Liver (tissue), 3 donors: ENCODE measurements at regions not wholly inside any gene's neighbourhood (a gene's known extent, or its start where the extent isn't known, plus 50 kb on each side); places are given as distances from the start of the nearest gene placed in this dataset.

Experiments used
- GABPA ChIP-seq, 2 donors: IDR thresholded peaks in 1 of 2; conservative IDR thresholded peaks in 1 of 2; 2 replicates each; pipeline ENCODE4 v1.6.1; 2016; ENCODE audit warnings: antibody characterized with exemption in 2 of 2, mild to moderate bottlenecking in 1 of 2, moderate library complexity in 1 of 2
- JUND ChIP-seq, 2 donors: IDR thresholded peaks; 2 replicates each; pipeline ENCODE4 v1.6.1; 2016; ENCODE audit warnings: antibody characterized with exemption in 2 of 2
- RAD21 ChIP-seq, 2 donors: IDR thresholded peaks; 2 replicates each; pipeline ENCODE4 v1.6.1; 2016; ENCODE audit warnings: antibody characterized with exemption in 2 of 2, mild to moderate bottlenecking in 2 of 2
- SP1 ChIP-seq: IDR thresholded peaks from 2 replicates; pipeline ENCODE4 v1.6.1; 2018; ENCODE audit warnings: antibody characterized with exemption, mild to moderate bottlenecking
- TAF1 ChIP-seq: conservative IDR thresholded peaks from 2 replicates; pipeline ENCODE4 v1.6.1; 2016; ENCODE audit warnings: antibody characterized with exemption, mild to moderate bottlenecking
- TF ChIP-seq, protein P1 (sequence below): IDR thresholded peaks from 2 replicates; pipeline ENCODE4 v1.6.1; 2016; ENCODE audit warnings: antibody characterized with exemption
- TF ChIP-seq, protein P2 (sequence below): fragments of 150-350 bp; IDR thresholded peaks from 2 replicates; pipeline ENCODE4 v1.5.1; 2017; ENCODE audit warnings: improper control_type of control experiment, low read depth, low read length; ENCODE audit not compliant: missing input control
- TF ChIP-seq, protein P3 (sequence below): IDR thresholded peaks from 2 replicates; pipeline ENCODE4 v1.6.1; 2016; ENCODE audit warnings: antibody characterized with exemption
- TF ChIP-seq, protein P4 (sequence below): IDR thresholded peaks from 2 replicates; pipeline ENCODE4 v1.6.1; 2016; ENCODE audit warnings: antibody characterized with exemption, mild to moderate bottlenecking
- donor health status: healthy.
- donor health status: healthy.

DNA sequence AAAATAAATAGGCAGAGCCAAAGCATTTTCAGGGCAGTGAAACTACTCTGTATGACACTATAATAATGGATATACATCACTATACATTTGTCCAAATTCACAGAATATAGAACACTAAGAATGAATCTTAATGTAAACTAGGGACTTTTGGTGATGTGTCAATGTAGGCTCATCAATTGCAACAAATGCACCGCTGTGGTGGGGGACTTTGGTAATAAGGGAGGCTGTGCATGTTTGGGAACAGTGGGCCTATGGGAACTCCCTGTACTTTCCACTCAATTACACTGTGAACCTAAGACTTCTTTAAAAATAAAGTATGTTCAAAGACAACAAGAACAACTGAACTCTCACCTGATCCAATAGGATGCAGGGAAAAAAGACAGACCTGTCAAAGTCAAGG is 220.7 kb downstream of the CMPK2 start:
- TF ChIP-seq, protein P1, sequence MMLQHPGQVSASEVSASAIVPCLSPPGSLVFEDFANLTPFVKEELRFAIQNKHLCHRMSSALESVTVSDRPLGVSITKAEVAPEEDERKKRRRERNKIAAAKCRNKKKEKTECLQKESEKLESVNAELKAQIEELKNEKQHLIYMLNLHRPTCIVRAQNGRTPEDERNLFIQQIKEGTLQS = no peak
- TF ChIP-seq TAF1 = no peak
- TF ChIP-seq, protein P2, sequence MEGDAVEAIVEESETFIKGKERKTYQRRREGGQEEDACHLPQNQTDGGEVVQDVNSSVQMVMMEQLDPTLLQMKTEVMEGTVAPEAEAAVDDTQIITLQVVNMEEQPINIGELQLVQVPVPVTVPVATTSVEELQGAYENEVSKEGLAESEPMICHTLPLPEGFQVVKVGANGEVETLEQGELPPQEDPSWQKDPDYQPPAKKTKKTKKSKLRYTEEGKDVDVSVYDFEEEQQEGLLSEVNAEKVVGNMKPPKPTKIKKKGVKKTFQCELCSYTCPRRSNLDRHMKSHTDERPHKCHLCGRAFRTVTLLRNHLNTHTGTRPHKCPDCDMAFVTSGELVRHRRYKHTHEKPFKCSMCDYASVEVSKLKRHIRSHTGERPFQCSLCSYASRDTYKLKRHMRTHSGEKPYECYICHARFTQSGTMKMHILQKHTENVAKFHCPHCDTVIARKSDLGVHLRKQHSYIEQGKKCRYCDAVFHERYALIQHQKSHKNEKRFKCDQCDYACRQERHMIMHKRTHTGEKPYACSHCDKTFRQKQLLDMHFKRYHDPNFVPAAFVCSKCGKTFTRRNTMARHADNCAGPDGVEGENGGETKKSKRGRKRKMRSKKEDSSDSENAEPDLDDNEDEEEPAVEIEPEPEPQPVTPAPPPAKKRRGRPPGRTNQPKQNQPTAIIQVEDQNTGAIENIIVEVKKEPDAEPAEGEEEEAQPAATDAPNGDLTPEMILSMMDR = no peak
- TF ChIP-seq RAD21 (IDR thresholded peaks at IDR 0.05) = no peak
- no peak for TF ChIP-seq GABPA (IDR thresholded peaks at IDR 0.05 in 1 of 2, conservative IDR thresholded peaks at IDR 0.05 in 1 of 2)
- no peak for TF ChIP-seq SP1
- no peak for TF ChIP-seq JUND (IDR thresholded peaks at IDR 0.05)
- TF ChIP-seq, protein P3, sequence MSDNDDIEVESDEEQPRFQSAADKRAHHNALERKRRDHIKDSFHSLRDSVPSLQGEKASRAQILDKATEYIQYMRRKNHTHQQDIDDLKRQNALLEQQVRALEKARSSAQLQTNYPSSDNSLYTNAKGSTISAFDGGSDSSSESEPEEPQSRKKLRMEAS = no peak
- TF ChIP-seq, protein P4, sequence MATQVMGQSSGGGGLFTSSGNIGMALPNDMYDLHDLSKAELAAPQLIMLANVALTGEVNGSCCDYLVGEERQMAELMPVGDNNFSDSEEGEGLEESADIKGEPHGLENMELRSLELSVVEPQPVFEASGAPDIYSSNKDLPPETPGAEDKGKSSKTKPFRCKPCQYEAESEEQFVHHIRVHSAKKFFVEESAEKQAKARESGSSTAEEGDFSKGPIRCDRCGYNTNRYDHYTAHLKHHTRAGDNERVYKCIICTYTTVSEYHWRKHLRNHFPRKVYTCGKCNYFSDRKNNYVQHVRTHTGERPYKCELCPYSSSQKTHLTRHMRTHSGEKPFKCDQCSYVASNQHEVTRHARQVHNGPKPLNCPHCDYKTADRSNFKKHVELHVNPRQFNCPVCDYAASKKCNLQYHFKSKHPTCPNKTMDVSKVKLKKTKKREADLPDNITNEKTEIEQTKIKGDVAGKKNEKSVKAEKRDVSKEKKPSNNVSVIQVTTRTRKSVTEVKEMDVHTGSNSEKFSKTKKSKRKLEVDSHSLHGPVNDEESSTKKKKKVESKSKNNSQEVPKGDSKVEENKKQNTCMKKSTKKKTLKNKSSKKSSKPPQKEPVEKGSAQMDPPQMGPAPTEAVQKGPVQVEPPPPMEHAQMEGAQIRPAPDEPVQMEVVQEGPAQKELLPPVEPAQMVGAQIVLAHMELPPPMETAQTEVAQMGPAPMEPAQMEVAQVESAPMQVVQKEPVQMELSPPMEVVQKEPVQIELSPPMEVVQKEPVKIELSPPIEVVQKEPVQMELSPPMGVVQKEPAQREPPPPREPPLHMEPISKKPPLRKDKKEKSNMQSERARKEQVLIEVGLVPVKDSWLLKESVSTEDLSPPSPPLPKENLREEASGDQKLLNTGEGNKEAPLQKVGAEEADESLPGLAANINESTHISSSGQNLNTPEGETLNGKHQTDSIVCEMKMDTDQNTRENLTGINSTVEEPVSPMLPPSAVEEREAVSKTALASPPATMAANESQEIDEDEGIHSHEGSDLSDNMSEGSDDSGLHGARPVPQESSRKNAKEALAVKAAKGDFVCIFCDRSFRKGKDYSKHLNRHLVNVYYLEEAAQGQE = no peak
